AG04449 (cell line): ENCODE measurements at regions not wholly inside any gene's neighbourhood (a gene's known extent, or its start where the extent isn't known, plus 50 kb on each side); places are given as distances from the start of the nearest gene placed in this dataset.

Experiments used
- CTCF ChIA-PET: fragments of 350-600 bp; formaldehyde crosslinking; extraction: SDS; loops from one replicate; lab custom pipeline; 2021; ENCODE audit warnings: antibody characterized with exemption; lab: Yijun Ruan, JAX
- POLR2A ChIA-PET: fragments of 400-600, 350-600 bp; formaldehyde crosslinking; extraction: SDS; loops from one replicate; lab custom pipeline; 2020; ENCODE audit warnings: antibody characterized with exemption, inconsistent platforms; lab: Yijun Ruan, JAX
- DNase-seq: peaks from one replicate; pipeline ENCODE4 v3.0.0-alpha.2; 2010; ENCODE audit warnings: low read depth, low spot score
- H3K4me3 ChIP-seq: 2 replicates; pipeline ENCODE4 v1.5.1; 2011; ENCODE audit warnings: low read depth, mild to moderate bottlenecking, control low read depth, low read length
- TF ChIP-seq, protein P1 (sequence below): IDR thresholded peaks from one replicate; pipeline ENCODE4 v1.5.1; 2011; ENCODE audit warnings: mild to moderate bottlenecking, moderate library complexity, low read length, control low read depth, inconsistent platforms; ENCODE audit not compliant: insufficient read depth; ENCODE audit errors: missing control alignments

DNA sequence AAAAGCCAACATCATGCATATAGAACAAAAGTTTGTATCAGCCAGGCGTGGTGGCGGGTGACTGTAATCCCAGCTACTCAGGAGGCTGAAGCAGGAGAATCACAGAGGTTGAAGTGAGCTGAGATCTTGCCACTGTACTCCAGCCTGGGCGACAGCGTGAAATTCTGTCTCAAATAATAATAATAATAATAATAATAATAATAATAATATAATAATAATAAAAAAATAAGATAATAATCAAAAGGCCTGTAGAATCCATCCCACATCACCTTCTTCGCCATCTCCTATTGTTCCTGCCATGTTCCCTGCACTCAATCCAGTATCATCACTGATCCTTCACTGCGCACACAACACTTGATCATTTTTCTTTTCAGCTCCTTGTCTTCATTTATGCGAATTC lies 619.3 kb upstream of the ADARB2 start:
- TF ChIP-seq, protein P1, sequence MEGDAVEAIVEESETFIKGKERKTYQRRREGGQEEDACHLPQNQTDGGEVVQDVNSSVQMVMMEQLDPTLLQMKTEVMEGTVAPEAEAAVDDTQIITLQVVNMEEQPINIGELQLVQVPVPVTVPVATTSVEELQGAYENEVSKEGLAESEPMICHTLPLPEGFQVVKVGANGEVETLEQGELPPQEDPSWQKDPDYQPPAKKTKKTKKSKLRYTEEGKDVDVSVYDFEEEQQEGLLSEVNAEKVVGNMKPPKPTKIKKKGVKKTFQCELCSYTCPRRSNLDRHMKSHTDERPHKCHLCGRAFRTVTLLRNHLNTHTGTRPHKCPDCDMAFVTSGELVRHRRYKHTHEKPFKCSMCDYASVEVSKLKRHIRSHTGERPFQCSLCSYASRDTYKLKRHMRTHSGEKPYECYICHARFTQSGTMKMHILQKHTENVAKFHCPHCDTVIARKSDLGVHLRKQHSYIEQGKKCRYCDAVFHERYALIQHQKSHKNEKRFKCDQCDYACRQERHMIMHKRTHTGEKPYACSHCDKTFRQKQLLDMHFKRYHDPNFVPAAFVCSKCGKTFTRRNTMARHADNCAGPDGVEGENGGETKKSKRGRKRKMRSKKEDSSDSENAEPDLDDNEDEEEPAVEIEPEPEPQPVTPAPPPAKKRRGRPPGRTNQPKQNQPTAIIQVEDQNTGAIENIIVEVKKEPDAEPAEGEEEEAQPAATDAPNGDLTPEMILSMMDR = no peak
- CTCF ChIA-PET = no interaction called here
- H3K4me3 ChIP-seq = no peak overlapping the region
- POLR2A ChIA-PET = no interaction called here
- DNase-seq = no peak

DNA sequence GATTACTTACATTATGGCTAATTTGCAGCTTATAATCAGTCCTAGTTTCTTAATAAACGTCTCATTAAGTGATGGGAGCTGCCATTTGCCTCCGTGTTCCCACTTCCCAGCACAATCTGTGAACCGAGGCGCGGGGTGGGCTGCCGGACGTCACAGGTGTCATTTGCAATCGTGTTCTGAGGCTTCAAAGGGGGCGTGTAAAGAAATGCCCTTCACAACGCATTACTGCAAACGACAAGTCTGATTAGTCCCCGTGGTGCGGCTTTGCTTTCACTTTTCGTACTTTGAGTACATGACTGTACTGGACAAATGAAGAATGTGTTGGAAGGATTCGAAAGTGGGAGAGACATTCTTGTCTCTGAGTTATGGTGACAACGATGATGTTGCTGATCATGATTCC lies 614.2 kb upstream of the ADARB2 start:
- no peak for DNase-seq
- POLR2A ChIA-PET = no interaction called here
- TF ChIP-seq, protein P1 = no peak
- no peak overlapping the region for H3K4me3 ChIP-seq
- CTCF ChIA-PET = no interaction called here

DNA sequence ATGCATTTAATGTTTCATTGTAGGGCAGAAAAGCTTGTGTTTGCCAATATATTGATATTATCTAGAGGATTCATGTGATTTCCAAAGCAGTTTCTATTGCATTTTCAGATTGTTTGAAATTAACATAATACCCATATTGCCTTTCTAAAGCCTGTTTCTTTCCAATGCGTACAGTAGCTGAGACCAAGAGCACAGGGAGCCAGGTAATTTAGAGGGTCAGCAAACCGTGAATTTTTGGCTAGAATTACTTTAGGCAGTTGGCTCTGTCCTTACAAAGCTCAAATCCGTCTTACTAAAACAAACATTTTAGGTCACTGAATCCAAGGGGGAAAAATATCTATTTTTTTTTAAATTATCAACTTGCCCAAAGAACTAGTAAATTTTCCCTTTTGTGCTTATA lies 604.9 kb upstream of the ADARB2 start:
- DNase-seq = no peak
- ChIA-PET CTCF (no interaction called here), POLR2A (no interaction called here)
- TF ChIP-seq, protein P1 = no peak
- H3K4me3 ChIP-seq = no peak overlapping the region

DNA sequence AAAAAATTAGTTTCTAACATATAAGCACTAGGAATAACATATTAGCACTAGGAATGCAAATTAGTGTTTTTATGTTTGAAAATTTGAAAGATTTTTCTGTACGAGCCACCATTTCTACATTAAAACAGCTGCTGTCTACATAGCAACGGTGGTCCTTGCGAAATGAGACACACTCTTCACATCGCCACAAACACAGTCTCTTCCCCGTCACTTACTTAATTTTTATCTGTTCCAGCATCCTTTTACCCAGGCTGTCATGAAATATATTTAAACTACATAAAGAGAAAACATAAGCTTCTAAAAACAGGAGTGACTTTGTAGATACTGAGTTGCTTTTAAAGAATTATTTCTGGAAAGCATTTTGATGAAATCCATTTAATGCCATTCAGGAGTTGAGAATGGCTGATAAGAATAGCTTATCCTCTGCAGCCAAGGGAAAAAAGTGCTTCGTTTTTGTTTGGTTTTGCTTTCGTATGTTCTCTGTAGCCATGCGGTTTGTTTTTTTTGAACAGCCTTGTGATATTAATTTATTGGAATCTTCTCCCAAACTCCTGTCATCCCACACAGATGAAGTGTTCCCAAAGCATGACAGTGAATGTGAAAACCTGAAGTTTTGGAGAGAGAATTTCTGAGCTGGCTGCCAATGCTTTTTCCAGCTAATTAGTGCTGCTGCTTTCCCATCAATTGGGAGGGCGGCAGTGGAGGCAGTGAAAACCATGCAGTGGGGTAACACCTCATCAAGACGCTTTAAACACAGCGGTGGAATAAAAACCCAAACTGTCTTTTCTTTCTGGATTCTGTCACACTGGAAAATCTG lies 603.7 kb upstream of the ADARB2 start:
- no peak for DNase-seq
- H3K4me3 ChIP-seq = no peak overlapping the region
- TF ChIP-seq, protein P1 = no peak
- CTCF ChIA-PET = no interaction called here
- POLR2A ChIA-PET = no interaction called here

DNA sequence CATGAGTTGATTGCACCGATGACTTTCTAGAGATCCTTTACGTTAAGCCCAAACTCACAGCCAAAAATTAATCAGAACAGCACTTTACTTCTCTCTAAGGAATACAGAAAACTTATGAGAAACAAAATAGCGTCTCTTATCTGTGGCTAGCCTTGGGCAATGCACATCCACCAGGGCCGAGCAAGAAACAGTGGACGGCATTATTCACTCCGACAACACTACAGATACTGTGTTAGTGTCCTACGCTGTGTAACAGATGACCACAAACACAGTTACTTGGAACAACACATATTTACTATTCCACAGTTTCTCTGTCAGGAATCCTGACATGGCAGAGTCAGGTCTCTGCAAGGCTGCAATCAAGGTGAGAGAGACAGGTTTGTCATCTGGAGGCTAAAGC lies 598.3 kb upstream of the ADARB2 start:
- POLR2A ChIA-PET = no interaction called here
- TF ChIP-seq, protein P1 = no peak
- H3K4me3 ChIP-seq = no peak overlapping the region
- CTCF ChIA-PET = no interaction called here
- DNase-seq = no peak

DNA sequence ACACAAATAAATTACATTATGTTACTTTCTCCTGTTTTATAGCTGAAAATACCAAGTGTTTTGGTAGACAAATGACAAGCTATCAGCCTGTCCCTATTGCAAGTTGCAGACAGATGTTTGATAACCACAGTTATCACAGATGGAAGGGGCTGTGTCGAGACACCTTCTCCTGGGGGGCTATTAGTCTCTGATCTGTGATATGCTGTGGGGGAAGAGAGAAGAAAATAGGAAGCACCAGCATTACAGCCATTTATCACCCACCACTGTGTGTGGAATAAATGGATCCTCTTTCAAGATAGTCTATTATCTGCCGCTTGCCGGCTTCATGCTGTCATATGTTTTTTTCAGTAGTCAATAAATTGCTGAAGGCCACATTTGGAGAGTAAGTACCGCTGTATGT lies 597.2 kb upstream of the ADARB2 start:
- no peak for DNase-seq
- ChIA-PET CTCF (no interaction called here), POLR2A (no interaction called here)
- TF ChIP-seq, protein P1 = no peak
- H3K4me3 ChIP-seq = no peak overlapping the region
